Activated naive CD4-positive, alpha-beta T cell treated with anti-CD3 and anti-CD28 coated beads, Interleukin-2, amount 10 ng/mL, durations not matched to agents 7 days and 5 days (primary cell): ENCODE measurements at regions not wholly inside any gene's neighbourhood (a gene's known extent, or its start where the extent isn't known, plus 50 kb on each side); places are given as distances from the start of the nearest gene placed in this dataset.

ENCODE experiments used
- CTCF ChIA-PET: fragments of 350-600 bp; sonication (Branson Sonifier 250); formaldehyde crosslinking; loops from one replicate; lab custom pipeline; 2021; ENCODE audit warnings: antibody characterized with exemption; lab: Charles Lee
- DNase-seq: peaks from one replicate; pipeline ENCODE4 v3.0.0-alpha.2; 2020
- H3K27ac Mint-ChIP-seq: one replicate; pipeline ENCODE4 v1.8.0; 2021; ENCODE audit warnings: mild to moderate bottlenecking, moderate library complexity, mixed read lengths
- H3K27me3 Mint-ChIP-seq: one replicate; pipeline ENCODE4 v1.8.0; 2021; ENCODE audit warnings: mild to moderate bottlenecking, mixed read lengths
- H3K36me3 Mint-ChIP-seq: one replicate; pipeline ENCODE4 v1.8.0; 2021; ENCODE audit warnings: mixed read lengths
- H3K4me1 Mint-ChIP-seq: one replicate; pipeline ENCODE4 v1.8.0; 2021; ENCODE audit warnings: mixed read lengths
- H3K4me3 Mint-ChIP-seq: one replicate; pipeline ENCODE4 v1.8.0; 2021; ENCODE audit warnings: mild to moderate bottlenecking, moderate library complexity, mixed read lengths
- H3K9me3 Mint-ChIP-seq: one replicate; pipeline ENCODE4 v1.8.0; 2021; ENCODE audit warnings: mixed read lengths

DNA sequence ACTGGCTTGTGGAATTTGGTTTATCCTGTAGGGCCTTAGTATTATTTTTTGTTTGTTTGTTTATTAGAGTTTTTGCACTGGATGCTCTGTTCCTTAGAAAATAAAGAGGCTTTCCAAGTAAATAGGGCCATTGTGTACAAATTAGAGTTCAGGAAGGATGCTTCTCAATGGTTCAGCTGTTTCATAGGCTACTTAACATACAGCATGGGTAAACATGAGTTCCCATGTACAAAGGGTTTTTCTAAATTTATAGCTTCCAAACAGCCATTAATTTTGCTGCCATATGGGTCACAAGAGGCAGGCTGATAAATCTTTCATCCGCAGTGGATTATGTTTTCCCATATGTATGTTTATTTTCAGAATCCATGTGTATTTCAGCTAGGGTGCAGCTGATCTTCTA is 121.6 kb upstream of the WDR11 start:
- no peak overlapping the region for H3K4me3 Mint-ChIP-seq
- H3K27me3 Mint-ChIP-seq = no peaks in the 10 kb centered on the region
- H3K4me1 Mint-ChIP-seq = no peaks in the 10 kb centered on the region
- H3K36me3 Mint-ChIP-seq = no peaks in the 10 kb centered on the region
- no peak overlapping the region for H3K27ac Mint-ChIP-seq
- no peak for DNase-seq
- no peaks in the 10 kb centered on the region for H3K9me3 Mint-ChIP-seq
- CTCF ChIA-PET = no interaction called here

DNA sequence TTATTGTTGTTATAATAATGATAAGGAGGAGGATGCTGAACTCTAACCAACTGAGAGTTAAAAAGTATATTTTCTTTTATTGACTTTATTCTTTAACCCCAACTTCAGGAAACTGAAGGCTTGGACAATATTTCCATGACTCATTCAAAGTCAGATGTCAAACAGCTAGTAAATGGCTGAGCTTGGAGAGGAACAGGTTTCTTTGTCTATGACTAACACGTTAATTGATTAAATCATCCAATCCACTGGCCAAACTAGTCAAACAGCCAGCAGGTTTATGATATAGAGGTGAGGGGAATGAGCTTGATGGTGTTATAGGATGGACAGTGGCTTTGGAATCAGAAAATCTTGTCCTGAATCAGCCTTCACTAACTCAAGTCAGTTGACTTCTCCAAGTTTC is 119.1 kb upstream of the WDR11 start:
- no peaks in the 10 kb centered on the region for H3K9me3 Mint-ChIP-seq
- H3K27ac Mint-ChIP-seq = no peak overlapping the region
- CTCF ChIA-PET = no interaction called here
- no peak for DNase-seq
- no peaks in the 10 kb centered on the region for H3K27me3 Mint-ChIP-seq
- no peak overlapping the region for H3K4me3 Mint-ChIP-seq
- H3K36me3 Mint-ChIP-seq = no peaks in the 10 kb centered on the region
- H3K4me1 Mint-ChIP-seq = no peaks in the 10 kb centered on the region

GRCh38 chr10:120732643-120733313 is 118.4 kb upstream of the WDR11 start:
- Mint-ChIP-seq H3K36me3 (no peaks in the 10 kb centered on the region), H3K4me3 (no peak overlapping the region), H3K4me1 (no peaks in the 10 kb centered on the region), H3K9me3 (no peaks in the 10 kb centered on the region), H3K27ac (no peak overlapping the region), H3K27me3 (no peaks in the 10 kb centered on the region)
- DNase-seq = no peak
- CTCF ChIA-PET = no interaction called here

- H3K4me3 Mint-ChIP-seq = no peak overlapping the region
- no peak for DNase-seq
- CTCF ChIA-PET = interaction anchor here (0.8 to 4.7 kb wide), 7 partner anchors 9 to 1048 kb away, joined by 3 to 22 read pairs (median 3); no protein-coding TSS in a partner anchor
- no peaks in the 10 kb centered on the region for H3K9me3 Mint-ChIP-seq
- H3K36me3 Mint-ChIP-seq = no peaks in the 10 kb centered on the region
- H3K27ac Mint-ChIP-seq = no peak overlapping the region
- H3K4me1 Mint-ChIP-seq = no peaks in the 10 kb centered on the region
- no peaks in the 10 kb centered on the region for H3K27me3 Mint-ChIP-seq
Observed at GRCh38 chr10:120734483-120735078, 116.6 kb upstream of the WDR11 start.

GRCh38 chr10:120735315-120735714 is 115.8 kb upstream of the WDR11 start:
- Mint-ChIP-seq H3K27ac (no peak overlapping the region), H3K4me1 (no peaks in the 10 kb centered on the region), H3K27me3 (no peaks in the 10 kb centered on the region), H3K9me3 (no peaks in the 10 kb centered on the region), H3K36me3 (no peaks in the 10 kb centered on the region), H3K4me3 (no peak overlapping the region)
- no peak for DNase-seq
- CTCF ChIA-PET = interaction anchor here (0.8 to 4.7 kb wide), 7 partner anchors 8 to 1048 kb away, joined by 3 to 22 read pairs (median 3); no protein-coding TSS in a partner anchor

- Mint-ChIP-seq H3K27ac (no peak overlapping the region), H3K9me3 (no peaks in the 10 kb centered on the region), H3K4me1 (no peaks in the 10 kb centered on the region), H3K36me3 (no peaks in the 10 kb centered on the region), H3K27me3 (no peaks in the 10 kb centered on the region), H3K4me3 (no peak overlapping the region)
- no peak for DNase-seq
- CTCF ChIA-PET = interaction anchor here (1.8 to 4.7 kb wide), 2 partner anchors 12 to 312 kb away, joined by 4 to 22 read pairs; no protein-coding TSS in a partner anchor
Observed at GRCh38 chr10:120735773-120736371, 115.3 kb upstream of the WDR11 start.

GRCh38 chr10:120736377-120736776 is 114.8 kb upstream of the WDR11 start:
- no peaks in the 10 kb centered on the region for H3K36me3 Mint-ChIP-seq

GRCh38 chr10:120738658-120739057 is 112.5 kb upstream of the WDR11 start:
- DNase-seq = no peak
- Mint-ChIP-seq H3K27ac (no peak overlapping the region), H3K9me3 (no peaks in the 10 kb centered on the region), H3K27me3 (no peaks in the 10 kb centered on the region), H3K36me3 (no peaks in the 10 kb centered on the region), H3K4me1 (no peaks in the 10 kb centered on the region), H3K4me3 (no peak overlapping the region)
- CTCF ChIA-PET = interaction anchor here (4.7 kb wide), 1 partner anchor 315 kb away, joined by 22 read pairs; no protein-coding TSS in a partner anchor

More at GRCh38 chr10:120736377-120736776, 114.8 kb upstream of the WDR11 start:
- H3K27me3 Mint-ChIP-seq = no peaks in the 10 kb centered on the region
- no peaks in the 10 kb centered on the region for H3K9me3 Mint-ChIP-seq
- DNase-seq = no peak
- CTCF ChIA-PET = interaction anchor here (1.8 to 4.7 kb wide), 2 partner anchors 11 to 313 kb away, joined by 4 to 22 read pairs; no protein-coding TSS in a partner anchor
- no peak overlapping the region for H3K27ac Mint-ChIP-seq
- H3K4me1 Mint-ChIP-seq = no peaks in the 10 kb centered on the region
- no peak overlapping the region for H3K4me3 Mint-ChIP-seq

- CTCF ChIA-PET = no interaction called here
- H3K27me3 Mint-ChIP-seq = no peaks in the 10 kb centered on the region
- H3K27ac Mint-ChIP-seq = no peak overlapping the region
- DNase-seq = no peak
- H3K36me3 Mint-ChIP-seq = no peaks in the 10 kb centered on the region
- no peak overlapping the region for H3K4me3 Mint-ChIP-seq
- H3K4me1 Mint-ChIP-seq = no peaks in the 10 kb centered on the region
- H3K9me3 Mint-ChIP-seq = no peaks in the 10 kb centered on the region
Observed at GRCh38 chr10:120741396-120741795, 109.8 kb upstream of the WDR11 start.

DNA sequence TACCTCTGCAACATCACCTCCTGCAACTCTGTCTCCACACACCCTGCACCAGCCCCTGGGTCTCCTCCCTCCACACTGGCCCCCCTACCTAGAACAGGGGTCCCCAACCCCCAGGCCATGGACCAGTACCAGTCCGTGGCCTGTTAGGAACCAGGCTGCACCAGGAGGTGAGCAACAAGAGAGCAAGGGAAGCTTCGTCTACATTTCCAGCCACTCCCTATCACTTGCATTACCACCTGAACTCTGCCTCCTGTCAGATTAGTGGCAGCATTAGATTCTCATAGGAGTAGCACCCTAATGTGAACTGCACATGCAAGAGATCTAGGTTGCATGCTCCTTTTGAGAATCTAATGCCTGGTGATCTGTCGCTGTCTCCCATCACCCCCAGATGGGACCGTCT is 108.8 kb upstream of the WDR11 start:
- no peaks in the 10 kb centered on the region for H3K36me3 Mint-ChIP-seq
- no peaks in the 10 kb centered on the region for H3K27me3 Mint-ChIP-seq
- H3K4me1 Mint-ChIP-seq = no peaks in the 10 kb centered on the region
- CTCF ChIA-PET = no interaction called here
- no peaks in the 10 kb centered on the region for H3K9me3 Mint-ChIP-seq
- H3K4me3 Mint-ChIP-seq = no peak overlapping the region
- no peak for DNase-seq
- H3K27ac Mint-ChIP-seq = no peak overlapping the region

- no peaks in the 10 kb centered on the region for H3K36me3 Mint-ChIP-seq
- no peaks in the 10 kb centered on the region for H3K27me3 Mint-ChIP-seq
- no peaks in the 10 kb centered on the region for H3K4me1 Mint-ChIP-seq
- CTCF ChIA-PET = interaction anchor here (0.7 kb wide), 1 partner anchor 9 kb away, joined by 3 read pairs; no protein-coding TSS in a partner anchor
- H3K9me3 Mint-ChIP-seq = no peaks in the 10 kb centered on the region
- H3K4me3 Mint-ChIP-seq = no peak overlapping the region
- no peak overlapping the region for H3K27ac Mint-ChIP-seq
- DNase-seq = no peak
Observed at GRCh38 chr10:120744040-120744439, 107.1 kb upstream of the WDR11 start.

DNA sequence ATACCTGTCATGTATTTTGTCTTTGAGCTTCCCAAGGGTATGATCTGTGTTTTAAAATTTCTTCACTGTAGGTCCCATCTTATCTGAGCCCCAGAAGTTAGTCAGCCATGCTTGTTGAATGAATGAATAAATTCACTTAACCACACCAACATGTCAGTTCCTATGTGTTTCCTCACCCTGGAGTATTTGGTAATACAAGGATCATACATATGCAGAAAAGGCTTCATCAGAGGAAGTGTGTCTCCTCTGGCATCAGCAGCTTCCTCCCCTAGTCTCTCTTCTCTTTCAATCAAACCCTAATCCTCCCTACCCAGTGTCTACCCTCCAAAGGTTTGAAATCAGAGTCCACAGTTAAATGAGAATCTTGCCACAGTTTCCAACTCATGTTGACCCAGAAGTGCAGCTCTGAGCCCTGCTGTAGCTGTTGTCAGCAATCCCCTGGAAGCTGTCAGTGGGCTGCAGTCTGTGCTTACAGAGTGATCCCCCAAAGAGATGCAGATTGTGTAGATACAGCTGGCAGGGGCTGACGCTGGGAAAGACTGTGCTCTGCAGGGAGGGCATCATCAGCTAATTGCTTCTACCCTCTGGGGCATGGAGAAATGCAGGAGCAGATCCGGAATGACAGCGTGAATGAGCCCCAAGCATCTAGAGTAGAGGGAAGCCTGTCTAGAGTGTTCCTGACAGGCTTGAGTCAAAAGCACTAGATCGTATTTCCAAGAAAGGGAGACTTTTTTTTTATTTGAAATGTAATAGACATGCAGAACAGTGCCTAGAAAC is 105.0 kb upstream of the WDR11 start:
- Mint-ChIP-seq H3K27ac (no peak overlapping the region), H3K27me3 (no peaks in the 10 kb centered on the region), H3K4me1 (no peaks in the 10 kb centered on the region), H3K9me3 (no peaks in the 10 kb centered on the region), H3K36me3 (no peaks in the 10 kb centered on the region), H3K4me3 (no peak overlapping the region)
- CTCF ChIA-PET = no interaction called here
- DNase-seq = no peak

- no peak for DNase-seq
- Mint-ChIP-seq H3K27ac (no peak overlapping the region), H3K4me1 (no peaks in the 10 kb centered on the region), H3K4me3 (no peak overlapping the region), H3K27me3 (no peaks in the 10 kb centered on the region), H3K36me3 (no peaks in the 10 kb centered on the region), H3K9me3 (no peaks in the 10 kb centered on the region)
- CTCF ChIA-PET = no interaction called here
Observed at GRCh38 chr10:120748519-120748918, 102.6 kb upstream of the WDR11 start.

DNA sequence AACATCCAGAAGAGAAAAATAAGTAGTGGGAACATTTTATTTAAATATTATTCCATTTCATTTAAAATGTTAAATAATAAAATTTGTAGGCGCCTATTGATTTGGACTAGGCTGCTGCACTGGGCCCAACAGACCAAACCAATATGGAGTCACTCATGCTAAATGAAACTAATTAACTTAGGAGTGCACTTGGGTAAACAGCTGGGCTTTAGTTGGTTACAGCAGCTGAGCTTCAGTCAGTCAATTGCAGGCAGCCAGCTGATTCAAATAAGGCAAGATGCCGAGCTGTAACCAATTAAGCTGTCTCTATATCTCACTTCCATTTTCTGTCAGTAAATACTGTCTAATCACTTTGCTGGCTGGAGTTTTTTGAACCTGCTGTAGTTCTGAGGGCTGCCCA is 102.1 kb upstream of the WDR11 start:
- Mint-ChIP-seq H3K4me3 (no peak overlapping the region), H3K27ac (no peak overlapping the region), H3K9me3 (no peaks in the 10 kb centered on the region), H3K4me1 (no peaks in the 10 kb centered on the region), H3K27me3 (no peaks in the 10 kb centered on the region), H3K36me3 (no peaks in the 10 kb centered on the region)
- no peak for DNase-seq
- CTCF ChIA-PET = no interaction called here
